Upper lobe of left lung (tissue), 4 donors: ENCODE measurements at regions not wholly inside any gene's neighbourhood (a gene's known extent, or its start where the extent isn't known, plus 50 kb on each side); places are given as distances from the start of the nearest gene placed in this dataset.

Source experiments
- CTCF ChIP-seq, 6 experiments: fragments of 450-650 bp in 4 of 6; fragments of 200-600 bp in 2 of 6; sonication (generic) in 2 of 6; IDR thresholded peaks; one replicate each; pipeline ENCODE4 v1.5.1; 2016 to 2019; ENCODE audit warnings: antibody characterized with exemption in 6 of 6
- EP300 ChIP-seq, 4 donors: sonication (generic); formaldehyde crosslinking; IDR thresholded peaks; one replicate each; pipeline ENCODE4 v1.5.1; 2017; ENCODE audit warnings: antibody characterized with exemption in 4 of 4, control low read depth in 2 of 4
- POLR2A ChIP-seq, 4 donors: fragments of 450-650 bp; IDR thresholded peaks; one replicate each; pipeline ENCODE4 v1.5.1; 2016 to 2017; ENCODE audit warnings: antibody characterized with exemption in 4 of 4, mild to moderate bottlenecking in 2 of 4

DNA sequence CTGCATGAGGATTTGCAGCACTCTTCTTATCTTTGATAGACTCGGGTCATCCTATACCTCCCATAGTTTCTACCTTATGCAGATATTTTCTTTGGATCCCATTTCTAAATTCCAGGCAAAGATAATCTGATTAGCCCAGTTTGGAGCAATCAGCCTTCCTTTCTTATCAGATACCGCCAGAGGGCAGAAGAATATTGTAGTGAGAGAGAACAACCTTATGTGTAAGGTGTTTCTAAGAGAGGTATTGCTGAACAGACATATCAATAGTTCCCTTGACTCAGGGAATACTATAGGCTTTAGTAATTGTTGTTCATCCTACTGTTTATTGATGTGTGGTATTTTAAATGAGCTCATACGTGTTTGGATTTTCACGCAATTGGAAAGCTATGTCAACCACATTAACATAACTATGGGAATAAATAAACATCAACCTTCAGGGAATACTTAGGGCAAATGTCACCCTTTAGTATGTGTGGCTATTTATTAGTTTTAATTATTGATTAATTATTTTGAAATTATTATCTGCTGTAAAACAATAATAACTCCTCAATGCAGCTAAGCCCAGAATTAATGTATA is 1435.2 kb upstream of the CDH9 start:
- TF ChIP-seq CTCF (IDR thresholded peaks at IDR 0.05): peak in 1 of 6 experiments; percentile 9
- no peak for TF ChIP-seq POLR2A (IDR thresholded peaks at IDR 0.05)
- no peak for TF ChIP-seq EP300 (IDR thresholded peaks at IDR 0.05)
